Right ventricle myocardium superior (tissue), 1 donor: ENCODE measurements at regions not wholly inside any gene's neighbourhood (a gene's known extent, or its start where the extent isn't known, plus 50 kb on each side); places are given as distances from the start of the nearest gene placed in this dataset.

Experiments
- ATAC-seq: fragments of 200-7000 bp; cut with Tn5 transposase; one replicate; pipeline ENCODE4 v1.9.1; 2020; ENCODE audit warnings: mild to moderate bottlenecking; ENCODE audit not compliant: poor library complexity
- DNase-seq: peaks from one replicate; pipeline ENCODE4 v3.0.0-alpha.2; 2020
- intact Hi-C: fragments of 100-400 bp; cut with DNase I; formaldehyde crosslinking; loops from one replicate; pipeline ENCODE4 v1.11.2; 2022
- donor health status: DM: no; HTN: yes; CAD: no; lungs with severe emphysema.

- ATAC-seq (no peak), DNase-seq (no peak)
- intact Hi-C loops = no loop called here
Observed at GRCh38 chr4:187006189-187006618, 282.5 kb upstream of the FAT1 start.

- intact Hi-C loops = no loop called here
- DNase-seq = no peak
- ATAC-seq = no peak
Observed at GRCh38 chr4:187010052-187010451, 286.4 kb upstream of the FAT1 start.

- ATAC-seq = no peak
- intact Hi-C loops = no loop called here
- no peak for DNase-seq
Observed at GRCh38 chr4:187016101-187016500, 292.4 kb upstream of the FAT1 start.

- intact Hi-C loops = no loop called here
- no peak for DNase-seq
- ATAC-seq = no peak
Observed at GRCh38 chr4:187017147-187017546, 293.5 kb upstream of the FAT1 start.

- intact Hi-C loops = no loop called here
- DNase-seq (no peak), ATAC-seq (no peak)
Observed at GRCh38 chr4:187019896-187020295, 296.2 kb upstream of the FAT1 start.

GRCh38 chr4:187020676-187021075, 297.0 kb upstream of the FAT1 start:
- ATAC-seq (no peak), DNase-seq (no peak)
- intact Hi-C loops = no loop called here

GRCh38 chr4:187021436-187022205, 298.0 kb upstream of the FAT1 start:
- intact Hi-C loops = no loop called here
- no peak for DNase-seq
- ATAC-seq = no peak

- intact Hi-C loops = no loop called here
- DNase-seq = no peak
Observed at GRCh38 chr4:187027272-187027671, 303.6 kb upstream of the FAT1 start.

GRCh38 chr4:187042251-187042650, 318.6 kb upstream of the FAT1 start:
- intact Hi-C loops = no loop called here
- ATAC-seq (no peak), DNase-seq (no peak)

More at GRCh38 chr4:187027272-187027671, 303.6 kb upstream of the FAT1 start:
- no peak for ATAC-seq

- no peak for DNase-seq
- no peak for ATAC-seq
- intact Hi-C loops = no loop called here
Observed at GRCh38 chr4:187046471-187046870, 322.8 kb upstream of the FAT1 start.

GRCh38 chr4:187059021-187059420, 335.4 kb upstream of the FAT1 start:
- ATAC-seq = no peak
- intact Hi-C loops = no loop called here
- DNase-seq = no peak

GRCh38 chr4:187059895-187060294, 336.2 kb upstream of the FAT1 start:
- intact Hi-C loops = no loop called here
- DNase-seq (no peak), ATAC-seq (no peak)

GRCh38 chr4:187060551-187060950, 336.9 kb upstream of the FAT1 start:
- no peak for DNase-seq
- no peak for ATAC-seq
- intact Hi-C loops = no loop called here

GRCh38 chr4:187063251-187063650, 339.6 kb upstream of the FAT1 start:
- intact Hi-C loops = no loop called here
- ATAC-seq (no peak), DNase-seq (no peak)

GRCh38 chr4:187064033-187064432, 340.4 kb upstream of the FAT1 start:
- DNase-seq (no peak), ATAC-seq (no peak)
- intact Hi-C loops = no loop called here

- intact Hi-C loops = no loop called here
- DNase-seq (no peak), ATAC-seq (no peak)
Observed at GRCh38 chr4:187065396-187065795, 341.7 kb upstream of the FAT1 start.

GRCh38 chr4:187065806-187066205, 342.1 kb upstream of the FAT1 start:
- DNase-seq (no peak), ATAC-seq (no peak)
- intact Hi-C loops = no loop called here

GRCh38 chr4:187069398-187069797, 345.7 kb upstream of the FAT1 start:
- intact Hi-C loops = no loop called here
- DNase-seq (no peak), ATAC-seq (no peak)

GRCh38 chr4:187070158-187070557, 346.5 kb upstream of the FAT1 start:
- ATAC-seq = no peak
- intact Hi-C loops = no loop called here
- DNase-seq = no peak

GRCh38 chr4:187070740-187071139, 347.1 kb upstream of the FAT1 start:
- no peak for ATAC-seq
- intact Hi-C loops = no loop called here
- DNase-seq = no peak
